Umbilical cord (tissue), 1 donor: ENCODE measurements at regions not wholly inside any gene's neighbourhood (a gene's known extent, or its start where the extent isn't known, plus 50 kb on each side); places are given as distances from the start of the nearest gene placed in this dataset.
"Not testable (repeated sequence)": the region's sequence is repeated elsewhere in the genome, so short reads cannot be mapped to it uniquely, and the experiment has no call there.

ENCODE experiments used
- DNase-seq: peaks from one replicate; pipeline ENCODE4 v3.0.0-alpha.2; 2015; ENCODE audit warnings: low spot score

- not testable (repeated sequence) for DNase-seq
Measured at GRCh38 chr7:49100908-49101740, 176.8 kb downstream of the CDC14C start.

GRCh38 chr7:49102411-49102810, 178.1 kb downstream of the CDC14C start:
- no peak for DNase-seq

- no peak for DNase-seq
Measured at GRCh38 chr7:49111706-49112105, 187.4 kb downstream of the CDC14C start.

GRCh38 chr7:49112222-49112621, 187.9 kb downstream of the CDC14C start:
- DNase-seq: no peak

GRCh38 chr7:49112647-49113046, 188.3 kb downstream of the CDC14C start:
- no peak for DNase-seq

GRCh38 chr7:49119706-49120105, 195.4 kb downstream of the CDC14C start:
- DNase-seq: no peak

- DNase-seq: no peak
Measured at GRCh38 chr7:49125246-49125645, 200.9 kb downstream of the CDC14C start.

GRCh38 chr7:49127359-49127913, 203.1 kb downstream of the CDC14C start:
- no peak for DNase-seq

- DNase-seq: no peak
Measured at GRCh38 chr7:49137978-49138377, 213.6 kb downstream of the CDC14C start.

- no peak for DNase-seq
Measured at GRCh38 chr7:49150486-49150885, 226.1 kb downstream of the CDC14C start.

- no peak for DNase-seq
Measured at GRCh38 chr7:49151146-49151545, 226.8 kb downstream of the CDC14C start.

- DNase-seq: no peak
Measured at GRCh38 chr7:49158321-49158720, 234.0 kb downstream of the CDC14C start.

GRCh38 chr7:49159536-49159935, 235.2 kb downstream of the CDC14C start:
- DNase-seq: no peak

- no peak for DNase-seq
Measured at GRCh38 chr7:49166441-49166840, 242.1 kb downstream of the CDC14C start.

- DNase-seq: no peak
Measured at GRCh38 chr7:49172639-49173038, 248.3 kb downstream of the CDC14C start.

- no peak for DNase-seq
Measured at GRCh38 chr7:49174396-49174795, 250.0 kb downstream of the CDC14C start.

- DNase-seq: no peak
Measured at GRCh38 chr7:49187543-49188268, 263.4 kb downstream of the CDC14C start.

- DNase-seq: no peak
Measured at GRCh38 chr7:49228426-49229098, 304.2 kb downstream of the CDC14C start.

GRCh38 chr7:49229246-49229645, 304.9 kb downstream of the CDC14C start:
- DNase-seq: no peak

- no peak for DNase-seq
Measured at GRCh38 chr7:49243521-49243920, 319.2 kb downstream of the CDC14C start.

- DNase-seq: no peak
Measured at GRCh38 chr7:49244543-49244942, 320.2 kb downstream of the CDC14C start.

- DNase-seq: no peak
Measured at GRCh38 chr7:49245062-49245461, 320.7 kb downstream of the CDC14C start.
